DOHH2 (cell line): ENCODE measurements at regions not wholly inside any gene's neighbourhood (a gene's known extent, or its start where the extent isn't known, plus 50 kb on each side); places are given as distances from the start of the nearest gene placed in this dataset.

ENCODE experiments used
- H3F3A ChIP-seq: fragments of 200-600 bp; sonication (generic), shearing (Covaris generic); 2 replicates; pipeline ENCODE4 v1.6.0; 2016; ENCODE audit warnings: antibody characterized with exemption, mild to moderate bottlenecking; ENCODE audit not compliant: control insufficient read depth, insufficient read depth
- H3K27ac ChIP-seq: fragments of 200-600 bp; sonication (generic); 2 replicates; pipeline ENCODE4 v1.5.1; 2014; ENCODE audit warnings: low read depth, mild to moderate bottlenecking, low read length, moderate library complexity
- H3K27me3 ChIP-seq: fragments of 200-600 bp; sonication (generic); 2 replicates; pipeline ENCODE4 v1.6.1; 2014; ENCODE audit warnings: mild to moderate bottlenecking, low read length, mixed read lengths; ENCODE audit not compliant: control insufficient read depth
- H3K36me3 ChIP-seq: fragments of 200-600 bp; sonication (generic); 2 replicates; pipeline ENCODE4 v1.6.1; 2014; ENCODE audit warnings: mild to moderate bottlenecking, low read length, moderate library complexity, mixed read lengths; ENCODE audit not compliant: control insufficient read depth
- H3K4me1 ChIP-seq: fragments of 200-600 bp; sonication (generic); 2 replicates; pipeline ENCODE4 v1.6.1; 2014; ENCODE audit warnings: mild to moderate bottlenecking, low read length, mixed read lengths; ENCODE audit not compliant: control insufficient read depth
- H3K4me2 ChIP-seq: fragments of 200-600 bp; sonication (generic); 2 replicates; pipeline ENCODE4 v1.6.0; 2014; ENCODE audit warnings: mild to moderate bottlenecking, low read length, moderate library complexity
- H3K4me3 ChIP-seq: fragments of 200-600 bp; sonication (generic); 2 replicates; pipeline ENCODE4 v1.5.1; 2014; ENCODE audit warnings: mild to moderate bottlenecking, low read length, mixed read lengths
- H3K79me2 ChIP-seq: fragments of 200-600 bp; sonication (generic); 2 replicates; pipeline ENCODE4 v1.6.1; 2014; ENCODE audit warnings: mild to moderate bottlenecking, low read length, mixed read lengths; ENCODE audit not compliant: control insufficient read depth
- H3K9me2 ChIP-seq: fragments of 200-600 bp; sonication (generic); replicated peaks from 2 replicates; pipeline ENCODE4 v1.6.1; 2014; ENCODE audit warnings: mild to moderate bottlenecking, low read length, mixed read lengths; ENCODE audit not compliant: control insufficient read depth
- H3K9me3 ChIP-seq: fragments of 200-600 bp; sonication (generic); 2 replicates; pipeline ENCODE4 v1.6.1; 2014; ENCODE audit warnings: antibody characterized with exemption, low read length, mixed read lengths; ENCODE audit not compliant: control insufficient read depth, insufficient read depth
- H4K20me1 ChIP-seq: fragments of 200-600 bp; sonication (generic); 2 replicates; pipeline ENCODE4 v1.6.0; 2014; ENCODE audit warnings: low read depth, mild to moderate bottlenecking, antibody characterized with exemption, low read length, moderate library complexity; ENCODE audit not compliant: control insufficient read depth, insufficient read depth
- EZH2phosphoT487 ChIP-seq: fragments of 200-600 bp; sonication (generic); IDR thresholded peaks from 2 replicates; pipeline ENCODE4 v1.6.1; 2017; ENCODE audit warnings: borderline replicate concordance, mild to moderate bottlenecking, antibody characterized with exemption, low read length, moderate library complexity, mixed read lengths
- TF ChIP-seq, protein P1 (sequence below): fragments of 200-600 bp; sonication (generic); IDR thresholded peaks from one replicate; pipeline ENCODE4 v1.5.1; 2014; ENCODE audit warnings: antibody characterized with exemption, mild to moderate bottlenecking, low read depth, low read length; ENCODE audit not compliant: poor library complexity, severe bottlenecking

DNA sequence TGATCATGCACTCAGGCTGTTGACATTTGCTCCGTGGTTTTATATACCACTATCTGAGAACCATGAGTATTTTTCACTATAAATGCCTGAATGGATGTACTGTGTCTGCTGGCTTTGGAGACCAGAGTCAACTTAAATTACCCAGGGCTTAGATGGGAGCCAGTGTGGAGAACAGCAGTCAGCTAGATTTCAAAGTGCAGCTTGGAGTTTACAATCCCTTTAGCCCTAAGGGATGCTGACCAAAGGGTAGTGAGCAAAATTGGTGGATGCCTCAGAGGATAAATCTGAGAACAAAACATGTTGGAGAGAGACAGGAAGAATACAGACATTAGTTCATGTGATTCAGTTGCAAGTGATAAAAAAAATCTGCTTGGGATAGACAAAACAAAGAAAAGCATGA is 327.5 kb downstream of the C11orf87 start:
- H3K9me2 ChIP-seq = no peaks in the 10 kb centered on the region
- H3K9me3 ChIP-seq = no peaks in the 10 kb centered on the region; the same call in 1 of the 2 replicates
- no peak for TF ChIP-seq EZH2phosphoT487
- TF ChIP-seq, protein P1, sequence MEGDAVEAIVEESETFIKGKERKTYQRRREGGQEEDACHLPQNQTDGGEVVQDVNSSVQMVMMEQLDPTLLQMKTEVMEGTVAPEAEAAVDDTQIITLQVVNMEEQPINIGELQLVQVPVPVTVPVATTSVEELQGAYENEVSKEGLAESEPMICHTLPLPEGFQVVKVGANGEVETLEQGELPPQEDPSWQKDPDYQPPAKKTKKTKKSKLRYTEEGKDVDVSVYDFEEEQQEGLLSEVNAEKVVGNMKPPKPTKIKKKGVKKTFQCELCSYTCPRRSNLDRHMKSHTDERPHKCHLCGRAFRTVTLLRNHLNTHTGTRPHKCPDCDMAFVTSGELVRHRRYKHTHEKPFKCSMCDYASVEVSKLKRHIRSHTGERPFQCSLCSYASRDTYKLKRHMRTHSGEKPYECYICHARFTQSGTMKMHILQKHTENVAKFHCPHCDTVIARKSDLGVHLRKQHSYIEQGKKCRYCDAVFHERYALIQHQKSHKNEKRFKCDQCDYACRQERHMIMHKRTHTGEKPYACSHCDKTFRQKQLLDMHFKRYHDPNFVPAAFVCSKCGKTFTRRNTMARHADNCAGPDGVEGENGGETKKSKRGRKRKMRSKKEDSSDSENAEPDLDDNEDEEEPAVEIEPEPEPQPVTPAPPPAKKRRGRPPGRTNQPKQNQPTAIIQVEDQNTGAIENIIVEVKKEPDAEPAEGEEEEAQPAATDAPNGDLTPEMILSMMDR = no peak

DNA sequence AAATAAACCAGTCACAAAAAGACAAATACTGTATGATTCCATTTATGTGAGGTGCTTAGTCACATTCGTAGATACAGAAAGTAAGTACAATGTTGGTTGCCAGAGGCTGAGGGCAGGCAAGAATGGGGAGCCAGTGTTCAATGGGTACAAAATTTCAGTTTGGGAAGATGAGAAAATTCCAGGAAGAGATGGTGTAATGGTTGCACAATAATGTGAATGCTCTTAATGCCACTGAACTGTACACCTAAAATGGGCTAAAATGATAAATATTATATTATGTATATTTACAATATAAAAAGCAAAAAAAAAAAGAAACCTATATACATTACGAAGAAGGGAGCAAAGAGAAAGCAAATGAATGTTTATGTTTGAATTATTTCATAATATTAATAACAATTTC is 329.0 kb downstream of the C11orf87 start:
- H3K79me2 ChIP-seq = no peaks in the 10 kb centered on the region
- no peaks in the 10 kb centered on the region for H3K9me2 ChIP-seq
- H3K4me2 ChIP-seq = no peak overlapping the region
- no peak for TF ChIP-seq EZH2phosphoT487
- TF ChIP-seq, protein P1 = no peak
- H3F3A ChIP-seq = no peaks in the 10 kb centered on the region
- no peak overlapping the region for H3K27ac ChIP-seq
- H3K27me3 ChIP-seq = no peaks in the 10 kb centered on the region
- no peaks in the 10 kb centered on the region; the same call in 1 of the 2 replicates for H3K9me3 ChIP-seq
- no peak overlapping the region for H3K4me3 ChIP-seq
- H3K4me1 ChIP-seq = no peaks in the 10 kb centered on the region
- H3K36me3 ChIP-seq = no peaks in the 10 kb centered on the region
- H4K20me1 ChIP-seq = no peaks in the 10 kb centered on the region

More for the DNA sequence above, 327.5 kb downstream of the C11orf87 start:
- Histone ChIP-seq H3K4me3 (no peak overlapping the region), H3K36me3 (no peaks in the 10 kb centered on the region), H4K20me1 (no peaks in the 10 kb centered on the region), H3K4me1 (no peaks in the 10 kb centered on the region), H3K27ac (no peak overlapping the region), H3K27me3 (no peaks in the 10 kb centered on the region), H3K4me2 (no peak overlapping the region), H3K79me2 (no peaks in the 10 kb centered on the region), H3F3A (no peaks in the 10 kb centered on the region)

GRCh38 chr11:109752212-109752825 is 330.3 kb downstream of the C11orf87 start:
- H3K27ac ChIP-seq = no peak overlapping the region
- no peak overlapping the region for H3K4me2 ChIP-seq

More at GRCh38 chr11:109752212-109752825, 330.3 kb downstream of the C11orf87 start:
- H3K9me2 ChIP-seq = no peaks in the 10 kb centered on the region
- no peaks in the 10 kb centered on the region for H4K20me1 ChIP-seq
- H3K36me3 ChIP-seq = no peaks in the 10 kb centered on the region
- H3F3A ChIP-seq = no peaks in the 10 kb centered on the region
- no peaks in the 10 kb centered on the region; the same call in 1 of the 2 replicates for H3K9me3 ChIP-seq
- no peaks in the 10 kb centered on the region for H3K4me1 ChIP-seq
- H3K27me3 ChIP-seq = no peaks in the 10 kb centered on the region
- TF ChIP-seq, protein P1 = no peak
- TF ChIP-seq EZH2phosphoT487 = no peak
- no peak overlapping the region for H3K4me3 ChIP-seq
- H3K79me2 ChIP-seq = no peaks in the 10 kb centered on the region
